H1 (cell line): ENCODE measurements at regions not wholly inside any gene's neighbourhood (a gene's known extent, or its start where the extent isn't known, plus 50 kb on each side); places are given as distances from the start of the nearest gene placed in this dataset.

ENCODE experiments used
- CTCF ChIA-PET: fragments of 300-600 bp; sonication (Branson Sonifier 250); formaldehyde crosslinking; loops from one replicate; lab custom pipeline; 2021; ENCODE audit not compliant: partially characterized antibody; lab: Charles Lee
- POLR2A ChIA-PET: fragments of 300-600 bp; sonication (Branson Sonifier 250); formaldehyde crosslinking; loops from one replicate; lab custom pipeline; 2021; ENCODE audit warnings: inconsistent platforms; ENCODE audit not compliant: partially characterized antibody; lab: Charles Lee
- DNase-seq, 2 experiments: peaks; one replicate each; pipeline versions ENCODE4 v3.0.0 to v3.0.0-alpha.2; 2010 to 2022; ENCODE audit warnings: low spot score in 2 of 2, low read depth in 1 of 2, mixed read lengths in 1 of 2
- FAIRE-seq: peaks from 2 replicates; lab custom pipeline; 2011; peaks lifted over from hg19 to GRCh38; lab: Jason Lieb, UNC
- H2AFZ ChIP-seq: 2 replicates; pipeline ENCODE4 v1.8.1; 2012; ENCODE audit warnings: low read length, inconsistent platforms
- H2AK5ac ChIP-seq: 2 replicates; pipeline ENCODE4 v1.6.1; 2013; ENCODE audit warnings: low read depth, low read length
- H2BK120ac ChIP-seq: replicated peaks from 2 replicates; pipeline ENCODE3; 2013; ENCODE audit warnings: low read depth, low read length, inconsistent platforms
- H2BK12ac ChIP-seq: 2 replicates; pipeline ENCODE4 v1.6.1; 2013; ENCODE audit warnings: low read depth, low read length
- H2BK15ac ChIP-seq: 2 replicates; pipeline ENCODE4 v1.6.1; 2013; ENCODE audit warnings: low read length
- H2BK20ac ChIP-seq: 2 replicates; pipeline ENCODE4 v1.6.1; 2013; ENCODE audit warnings: low read length
- H2BK5ac ChIP-seq: 2 replicates; pipeline ENCODE4 v1.6.1; 2013; ENCODE audit warnings: low read depth, low read length
- H3K14ac ChIP-seq: 2 replicates; pipeline ENCODE4 v1.6.1; 2013; ENCODE audit warnings: inconsistent platforms; ENCODE audit not compliant: insufficient read length
- H3K18ac ChIP-seq: 2 replicates; pipeline ENCODE4 v1.6.1; 2013; ENCODE audit warnings: low read length; ENCODE audit errors: extremely low read depth
- H3K23ac ChIP-seq: 2 replicates; pipeline ENCODE4 v1.6.1; 2013; ENCODE audit warnings: inconsistent platforms; ENCODE audit not compliant: insufficient read length
- H3K23me2 ChIP-seq: 2 replicates; pipeline ENCODE4 v1.6.1; 2013; ENCODE audit warnings: low read depth, low read length
- H3K27ac ChIP-seq: 2 replicates; pipeline ENCODE4 v1.6.1; 2011; ENCODE audit warnings: low read depth, low read length, inconsistent platforms
- H3K27me3 ChIP-seq, 4 experiments: replicated peaks in 1 of 4; 1 replicate in 1 of 4; 2 replicates in 3 of 4; pipeline versions ENCODE4 v1.6.1 to v1.8.1; 2011 to 2013; ENCODE audit warnings: low read length in 3 of 4, mild to moderate bottlenecking in 3 of 4, inconsistent platforms in 2 of 4, mixed read lengths in 2 of 4, moderate library complexity in 1 of 4; ENCODE audit not compliant: control insufficient read depth in 3 of 4, insufficient read depth in 3 of 4; ENCODE audit errors: extremely low read depth in 1 of 4
- H3K36me3 ChIP-seq, 4 experiments: 2 replicates each; pipeline versions ENCODE4 v1.6.1 to v1.8.1; 2011 to 2013; ENCODE audit warnings: mild to moderate bottlenecking in 4 of 4, low read length in 3 of 4, moderate library complexity in 2 of 4, control low read depth in 1 of 4, inconsistent platforms in 1 of 4; ENCODE audit not compliant: insufficient read depth in 4 of 4, control insufficient read depth in 2 of 4
- H3K4ac ChIP-seq: replicated peaks from 2 replicates; pipeline ENCODE3; 2013; ENCODE audit warnings: low read length, low read depth, mixed read lengths, inconsistent platforms; ENCODE audit not compliant: insufficient read length
- H3K4me1 ChIP-seq, 4 experiments: replicated peaks in 1 of 4; 1 replicate in 1 of 4; 2 replicates in 3 of 4; pipeline versions ENCODE4 v1.6.1 to v1.8.1; 2011 to 2013; ENCODE audit warnings: low read length in 3 of 4, inconsistent platforms in 2 of 4, mixed read lengths in 1 of 4; ENCODE audit not compliant: insufficient read depth in 4 of 4, control insufficient read depth in 3 of 4
- H3K4me2 ChIP-seq, 2 experiments: 2 replicates each; pipeline versions ENCODE4 v1.6.1 to v1.8.1; 2011 to 2013; ENCODE audit warnings: low read depth in 2 of 2, low read length in 2 of 2, control low read depth in 1 of 2, inconsistent platforms in 1 of 2, mild to moderate bottlenecking in 1 of 2; ENCODE audit not compliant: insufficient read depth in 1 of 2
- H3K4me3 ChIP-seq, 4 experiments: fragments of 200-600, 300-600 bp in 1 of 4; sonication (generic), shearing (Covaris generic), sonication (Bioruptor Twin) in 1 of 4; 2 replicates each; pipeline versions ENCODE4 v1.5.1 to v1.8.1; 2011 to 2016; ENCODE audit warnings: low read length in 4 of 4, low read depth in 3 of 4, control low read depth in 2 of 4, inconsistent platforms in 2 of 4, mild to moderate bottlenecking in 2 of 4, mixed read lengths in 1 of 4, moderate library complexity in 1 of 4; ENCODE audit not compliant: insufficient read depth in 2 of 4; ENCODE audit errors: extremely low read depth in 1 of 4
- H3K56ac ChIP-seq: replicated peaks from 2 replicates; pipeline ENCODE3; 2013; ENCODE audit warnings: low read depth, mild to moderate bottlenecking, mixed read lengths, low read length, inconsistent platforms; ENCODE audit not compliant: insufficient read length
- H3K79me1 ChIP-seq: 2 replicates; pipeline ENCODE4 v1.6.1; 2013; ENCODE audit warnings: low read depth, low read length, control low read depth
- H3K79me2 ChIP-seq, 2 experiments: 2 replicates each; pipeline versions ENCODE4 v1.6.1 to v1.8.1; 2012 to 2013; ENCODE audit warnings: low read length in 2 of 2, mild to moderate bottlenecking in 2 of 2, inconsistent platforms in 1 of 2; ENCODE audit not compliant: insufficient read depth in 2 of 2, control insufficient read depth in 1 of 2
- H3K9ac ChIP-seq, 4 experiments: replicated peaks in 1 of 4; 1 replicate in 1 of 4; 2 replicates in 3 of 4; pipeline versions ENCODE4 v1.6.1 to v1.8.1; 2011 to 2013; ENCODE audit warnings: low read depth in 3 of 4, low read length in 3 of 4, control low read depth in 2 of 4, mild to moderate bottlenecking in 2 of 4, moderate library complexity in 2 of 4, inconsistent platforms in 1 of 4; ENCODE audit errors: extremely low read depth in 1 of 4
- H3K9me3 ChIP-seq, 2 experiments: 2 replicates each; pipeline versions ENCODE4 v1.6.1 to v1.8.1; 2012 to 2013; ENCODE audit warnings: mild to moderate bottlenecking in 2 of 2, moderate library complexity in 2 of 2, control low read depth in 1 of 2, inconsistent platforms in 1 of 2, low read depth in 1 of 2, low read length in 1 of 2, mixed read lengths in 1 of 2; ENCODE audit not compliant: insufficient read depth in 2 of 2
- H4K20me1 ChIP-seq, 2 experiments: replicated peaks in 1 of 2; 2 replicates each; pipeline versions ENCODE3 to v1.8.1; 2011 to 2013; ENCODE audit warnings: inconsistent platforms in 2 of 2, low read length in 2 of 2, mild to moderate bottlenecking in 1 of 2; ENCODE audit not compliant: insufficient read depth in 2 of 2, control insufficient read depth in 1 of 2
- H4K5ac ChIP-seq: 2 replicates; pipeline ENCODE4 v1.6.1; 2013; ENCODE audit warnings: low read length, low read depth, mixed read lengths, inconsistent platforms; ENCODE audit not compliant: insufficient read length
- H4K8ac ChIP-seq: 2 replicates; pipeline ENCODE4 v1.8.0; 2013; ENCODE audit warnings: mild to moderate bottlenecking, moderate library complexity, low read length, inconsistent platforms; ENCODE audit not compliant: insufficient read depth; ENCODE audit errors: extremely low read depth
- H4K91ac ChIP-seq: replicated peaks from 2 replicates; pipeline ENCODE3; 2013; ENCODE audit warnings: low read length, mixed read lengths, inconsistent platforms; ENCODE audit not compliant: insufficient read length
- CEBPB ChIP-seq: IDR thresholded peaks from 2 replicates; pipeline ENCODE4 v1.6.1; 2012; ENCODE audit warnings: low read depth, low read length
- CHD2 ChIP-seq: IDR thresholded peaks from 2 replicates; pipeline ENCODE4 v1.6.1; 2012; ENCODE audit warnings: low read length, improper control_type of control experiment
- JUND ChIP-seq: IDR thresholded peaks from 2 replicates; pipeline ENCODE4 v1.6.1; 2011; ENCODE audit warnings: mild to moderate bottlenecking, improper control_type of control experiment, low read length
- NRF1 ChIP-seq: IDR thresholded peaks from 2 replicates; pipeline ENCODE4 v1.6.1; 2011; ENCODE audit warnings: mild to moderate bottlenecking, low read depth, low read length, improper control_type of control experiment
- POU5F1 ChIP-seq: IDR thresholded peaks from 2 replicates; pipeline ENCODE4 v1.6.1; 2011; ENCODE audit warnings: low read depth, mild to moderate bottlenecking, low read length, moderate library complexity
- RAD21 ChIP-seq, 2 experiments: IDR thresholded peaks in 1 of 2; conservative IDR thresholded peaks in 1 of 2; 2 replicates each; pipeline ENCODE4 v1.6.1; 2011; ENCODE audit warnings: low read depth in 2 of 2, low read length in 2 of 2, improper control_type of control experiment in 1 of 2, inconsistent platforms in 1 of 2, mild to moderate bottlenecking in 1 of 2, moderate library complexity in 1 of 2
- SP4 ChIP-seq: IDR thresholded peaks from 2 replicates; pipeline ENCODE4 v1.6.1; 2012; ENCODE audit warnings: low read length, inconsistent platforms
- TAF1 ChIP-seq: IDR thresholded peaks from 2 replicates; pipeline ENCODE4 v1.6.1; 2011; ENCODE audit warnings: mild to moderate bottlenecking, low read depth, low read length
- TBP ChIP-seq: IDR thresholded peaks from 2 replicates; pipeline ENCODE4 v1.6.1; 2011; ENCODE audit warnings: low read depth, low read length, improper control_type of control experiment
- WGBS, 2 experiments: shearing (Covaris generic) in 1 of 2; methylation state at CpG; one replicate each; pipeline versions ENCODE4 v1.1.6 to v1.1.7; 2013 to 2015; ENCODE audit warnings: low lambda C conversion rate in 2 of 2, mixed read lengths in 2 of 2, inconsistent platforms in 1 of 2, low coverage in 1 of 2, missing lambda C conversion rate in 1 of 2; ENCODE audit not compliant: insufficient replicate concordance in 2 of 2, insufficient coverage in 1 of 2, insufficient read length in 1 of 2; ENCODE audit errors: extremely low coverage in 1 of 2, missing lambda C conversion rate in 1 of 2; 5-methylcytosine and 5-hydroxymethylcytosine counted together
- TF ChIP-seq, protein P1 (sequence below): IDR thresholded peaks from 2 replicates; pipeline ENCODE4 v1.6.1; 2011; ENCODE audit warnings: low read length, improper control_type of control experiment
- TF ChIP-seq, protein P2 (sequence below): IDR thresholded peaks from 2 replicates; pipeline ENCODE4 v1.6.1; 2012; ENCODE audit warnings: inconsistent platforms
- TF ChIP-seq, protein P3 (sequence below): IDR thresholded peaks from 2 replicates; pipeline ENCODE4 v1.6.1; 2012; ENCODE audit warnings: low read length, inconsistent platforms

DNA sequence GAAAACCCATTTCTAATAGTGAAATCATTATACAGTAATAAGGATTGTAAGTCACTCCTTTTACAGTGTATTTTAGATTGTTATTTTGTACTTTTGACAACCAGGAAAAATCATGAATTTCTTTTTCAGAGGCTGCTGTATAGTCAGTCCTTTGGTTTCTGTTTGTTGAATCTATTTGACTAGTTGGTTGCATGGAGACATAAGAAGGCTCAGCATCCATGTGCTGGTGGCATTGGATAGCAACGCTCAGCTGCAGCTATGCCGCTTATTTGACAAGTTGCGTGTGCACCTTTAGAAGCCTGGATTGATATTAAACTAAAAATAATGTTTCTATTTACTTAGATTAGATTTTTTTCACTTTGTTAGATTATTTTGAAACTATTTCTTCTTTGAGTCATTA lies 254.1 kb upstream of the SYT4 start:
- H2BK120ac ChIP-seq, result no peak overlapping the region
- no peak overlapping the region for H3K14ac ChIP-seq
- CTCF ChIA-PET, result interaction anchor here (1.2 kb wide), 1 partner anchor 111 kb away, joined by 3 read pairs; no protein-coding TSS in a partner anchor
- H3K79me2 ChIP-seq, result no peaks in the 10 kb centered on the region
- POLR2A ChIA-PET, result no interaction called here
- H3K4me1 ChIP-seq, result no peaks in the 10 kb centered on the region
- H2AK5ac ChIP-seq, result no peak overlapping the region
- H3K4me2 ChIP-seq, result no peak overlapping the region
- no peak for DNase-seq
- H3K27ac ChIP-seq, result no peak overlapping the region
- no peak overlapping the region for H3K4me3 ChIP-seq
- no peak overlapping the region for H3K4ac ChIP-seq
- no peak overlapping the region for H4K8ac ChIP-seq
- no peaks in the 10 kb centered on the region for H3K23me2 ChIP-seq
- no peaks in the 10 kb centered on the region for H3K79me1 ChIP-seq
- no peak overlapping the region for H3K56ac ChIP-seq
- 94% methylated on average over 3 of the region's 3 CpGs; no CpG with 5 or more reads in 1 of the 2 experiments for WGBS, 2 experiments
- H3K36me3 ChIP-seq, result no peaks in the 10 kb centered on the region
- H2BK20ac ChIP-seq, result no peak overlapping the region
- no peak overlapping the region for H4K5ac ChIP-seq
- H3K23ac ChIP-seq, result no peak overlapping the region
- no peak overlapping the region for H2BK15ac ChIP-seq
- no peaks in the 10 kb centered on the region for H3K9me3 ChIP-seq
- no peak overlapping the region for H2BK12ac ChIP-seq
- no peaks in the 10 kb centered on the region for H3K27me3 ChIP-seq
- no peak overlapping the region for H3K18ac ChIP-seq
- no peak for FAIRE-seq
- no peak overlapping the region for H3K9ac ChIP-seq
- H2AFZ ChIP-seq, result no peak overlapping the region
- no peak overlapping the region for H2BK5ac ChIP-seq
- H4K91ac ChIP-seq, result no peak overlapping the region
- H4K20me1 ChIP-seq, result no peaks in the 10 kb centered on the region
- TF ChIP-seq CHD2 (no peak), SP4 (no peak), JUND (no peak), NRF1 (no peak), TAF1 (no peak), RAD21 (IDR thresholded peaks at IDR 0.05 in 1 of 2, conservative IDR thresholded peaks at IDR 0.05 in 1 of 2; ENCODE audit: low read depth in 2 of 2, low read length in 2 of 2) (no peak), CEBPB (no peak), POU5F1 (no peak), TBP (no peak)
- TF ChIP-seq, protein P1, sequence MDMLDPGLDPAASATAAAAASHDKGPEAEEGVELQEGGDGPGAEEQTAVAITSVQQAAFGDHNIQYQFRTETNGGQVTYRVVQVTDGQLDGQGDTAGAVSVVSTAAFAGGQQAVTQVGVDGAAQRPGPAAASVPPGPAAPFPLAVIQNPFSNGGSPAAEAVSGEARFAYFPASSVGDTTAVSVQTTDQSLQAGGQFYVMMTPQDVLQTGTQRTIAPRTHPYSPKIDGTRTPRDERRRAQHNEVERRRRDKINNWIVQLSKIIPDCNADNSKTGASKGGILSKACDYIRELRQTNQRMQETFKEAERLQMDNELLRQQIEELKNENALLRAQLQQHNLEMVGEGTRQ, result no peak
- TF ChIP-seq, protein P2, sequence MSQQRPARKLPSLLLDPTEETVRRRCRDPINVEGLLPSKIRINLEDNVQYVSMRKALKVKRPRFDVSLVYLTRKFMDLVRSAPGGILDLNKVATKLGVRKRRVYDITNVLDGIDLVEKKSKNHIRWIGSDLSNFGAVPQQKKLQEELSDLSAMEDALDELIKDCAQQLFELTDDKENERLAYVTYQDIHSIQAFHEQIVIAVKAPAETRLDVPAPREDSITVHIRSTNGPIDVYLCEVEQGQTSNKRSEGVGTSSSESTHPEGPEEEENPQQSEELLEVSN, result no peak
- TF ChIP-seq, protein P3, sequence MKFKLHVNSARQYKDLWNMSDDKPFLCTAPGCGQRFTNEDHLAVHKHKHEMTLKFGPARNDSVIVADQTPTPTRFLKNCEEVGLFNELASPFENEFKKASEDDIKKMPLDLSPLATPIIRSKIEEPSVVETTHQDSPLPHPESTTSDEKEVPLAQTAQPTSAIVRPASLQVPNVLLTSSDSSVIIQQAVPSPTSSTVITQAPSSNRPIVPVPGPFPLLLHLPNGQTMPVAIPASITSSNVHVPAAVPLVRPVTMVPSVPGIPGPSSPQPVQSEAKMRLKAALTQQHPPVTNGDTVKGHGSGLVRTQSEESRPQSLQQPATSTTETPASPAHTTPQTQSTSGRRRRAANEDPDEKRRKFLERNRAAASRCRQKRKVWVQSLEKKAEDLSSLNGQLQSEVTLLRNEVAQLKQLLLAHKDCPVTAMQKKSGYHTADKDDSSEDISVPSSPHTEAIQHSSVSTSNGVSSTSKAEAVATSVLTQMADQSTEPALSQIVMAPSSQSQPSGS, result no peak
